Endothelial cell of umbilical vein (primary cell): ENCODE measurements at regions not wholly inside any gene's neighbourhood (a gene's known extent, or its start where the extent isn't known, plus 50 kb on each side); places are given as distances from the start of the nearest gene placed in this dataset.

Experiments
- BruUV-seq: library from RNA; stranded (reverse); fragments of 400-500 nt; replicated peaks from 2 replicates; lab custom pipeline; 2021; lab: Mats Ljungman, UMichigan
- CTCF ChIA-PET: fragments of 300-600, 350-600 bp; sonication (Branson Sonifier 250); formaldehyde crosslinking; loops from one replicate; lab custom pipeline; 2021; ENCODE audit warnings: antibody characterized with exemption, inconsistent platforms; lab: Charles Lee
- POLR2A ChIA-PET: fragments of 300-600, 350-600 bp; sonication (Branson Sonifier 250); formaldehyde crosslinking; loops from one replicate; lab custom pipeline; 2021; ENCODE audit warnings: antibody characterized with exemption, inconsistent platforms; lab: Charles Lee
- DNase-seq: peaks from one replicate; pipeline ENCODE4 v3.0.0-alpha.2; 2011; ENCODE audit warnings: low read depth, low spot score
- FAIRE-seq: peaks from 2 replicates; lab custom pipeline; 2011; peaks lifted over from hg19 to GRCh38; lab: Jason Lieb, UNC
- H2AFZ ChIP-seq: 2 replicates; pipeline ENCODE4 v1.6.0; 2012; ENCODE audit warnings: low read depth, low read length, control low read depth, inconsistent platforms
- H3K27ac ChIP-seq: 2 replicates; pipeline ENCODE4 v1.5.1; 2011; ENCODE audit warnings: low read depth, mild to moderate bottlenecking, control low read depth, low read length, moderate library complexity; ENCODE audit not compliant: insufficient read depth
- H3K27me3 ChIP-seq, 2 experiments: 2 replicates each; pipeline versions ENCODE4 v1.6.0 to v1.6.1; 2011; ENCODE audit warnings: low read length in 2 of 2, mixed read lengths in 1 of 2; ENCODE audit not compliant: control insufficient read depth in 2 of 2, insufficient read depth in 2 of 2
- H3K36me3 ChIP-seq, 2 experiments: 2 replicates in 1 of 2; 3 replicates in 1 of 2; pipeline ENCODE4 v1.5.1; 2011; ENCODE audit warnings: low read length in 2 of 2, mild to moderate bottlenecking in 1 of 2, moderate library complexity in 1 of 2; ENCODE audit not compliant: control insufficient read depth in 2 of 2, insufficient read depth in 2 of 2; ENCODE audit errors: extremely low read depth in 1 of 2
- H3K4me1 ChIP-seq: 3 replicates; pipeline ENCODE4 v1.5.1; 2011; ENCODE audit warnings: mild to moderate bottlenecking, low read length; ENCODE audit not compliant: control insufficient read depth, insufficient read depth; ENCODE audit errors: extremely low read depth
- H3K4me2 ChIP-seq: 2 replicates; pipeline ENCODE4 v1.6.1; 2011; ENCODE audit warnings: low read length, control low read depth, mixed read lengths; ENCODE audit not compliant: insufficient read depth
- H3K4me3 ChIP-seq, 3 experiments: fragments of 200-600 bp in 1 of 3; sonication (generic), shearing (Covaris generic) in 1 of 3; replicated peaks in 1 of 3; 2 replicates each; pipeline ENCODE4 v1.5.1; 2011 to 2016; ENCODE audit warnings: control low read depth in 3 of 3, low read length in 3 of 3, mild to moderate bottlenecking in 2 of 3, inconsistent platforms in 1 of 3, low read depth in 1 of 3, moderate library complexity in 1 of 3; ENCODE audit not compliant: insufficient read depth in 1 of 3
- H3K79me2 ChIP-seq: 2 replicates; pipeline ENCODE4 v1.6.0; 2012; ENCODE audit warnings: low read length, inconsistent platforms; ENCODE audit not compliant: control insufficient read depth, insufficient read depth
- H3K9ac ChIP-seq: replicated peaks from 2 replicates; pipeline ENCODE3; 2011; ENCODE audit warnings: low read length, control low read depth; ENCODE audit not compliant: insufficient read depth; ENCODE audit errors: extremely low read depth
- H3K9me1 ChIP-seq: replicated peaks from 3 replicates; pipeline ENCODE4 v1.6.0; 2011; ENCODE audit warnings: mild to moderate bottlenecking, low read length; ENCODE audit not compliant: control insufficient read depth, insufficient read depth; ENCODE audit errors: extremely low read depth
- H3K9me3 ChIP-seq: replicated peaks from 2 replicates; pipeline ENCODE4 v1.5.1; 2012; ENCODE audit warnings: low read length, inconsistent platforms; ENCODE audit not compliant: control insufficient read depth, insufficient read depth
- H4K20me1 ChIP-seq: replicated peaks from 2 replicates; pipeline ENCODE3; 2011; ENCODE audit warnings: mild to moderate bottlenecking, low read length; ENCODE audit not compliant: control insufficient read depth, insufficient read depth; ENCODE audit errors: extremely low read depth
- FOS ChIP-seq: IDR thresholded peaks from 2 replicates; pipeline ENCODE4 v1.6.1; 2011; ENCODE audit warnings: mild to moderate bottlenecking, low read length, moderate library complexity, borderline replicate concordance; ENCODE audit not compliant: insufficient read depth
- JUN ChIP-seq: IDR thresholded peaks from 2 replicates; pipeline ENCODE4 v1.6.1; 2011; ENCODE audit warnings: borderline replicate concordance, low read depth; ENCODE audit not compliant: insufficient read length, insufficient read depth
- MAX ChIP-seq: IDR thresholded peaks from 2 replicates; pipeline ENCODE4 v1.6.1; 2011; ENCODE audit not compliant: insufficient read depth, insufficient read length
- POLR2A ChIP-seq: IDR thresholded peaks from 2 replicates; pipeline ENCODE4 v1.6.1; 2012; ENCODE audit warnings: low read depth, mild to moderate bottlenecking, control low read depth, low read length
- dilution Hi-C: fragments of 300-500 bp; cut with MboI; formaldehyde crosslinking; loops from one replicate; pipeline ENCODE4 v1.15.0; 2019; ENCODE audit warnings: low sequenced_read_pairs; ENCODE audit not compliant: extremely low pct_ligation_motif_present
- intact Hi-C: fragments of 100-400 bp; cut with micrococcal nuclease; formaldehyde crosslinking; loops from one replicate; pipeline ENCODE4 v1.10.0; 2022

GRCh38 chr22:48592066-48592345 is 1235.7 kb downstream of the BRD1 start:
- TF ChIP-seq FOS (no peak), MAX (no peak)
- Histone ChIP-seq H3K9me3 (peaks cover 2% of the 10 kb centered on the region), H3K4me3 (no peak overlapping the region), H3K9ac (no peak overlapping the region), H3K27ac (no peak overlapping the region), H3K36me3 (no peaks in the 10 kb centered on the region), H3K27me3 (no peaks in the 10 kb centered on the region), H3K4me1 (no peaks in the 10 kb centered on the region), H3K79me2 (no peaks in the 10 kb centered on the region), H3K9me1 (no peaks in the 10 kb centered on the region), H2AFZ (no peak overlapping the region), H3K4me2 (no peak overlapping the region), H4K20me1 (no peaks in the 10 kb centered on the region)
- no TSS peak for BruUV-seq
- dilution Hi-C loops: no loop called here
- ChIA-PET CTCF (no interaction called here), POLR2A (no interaction called here)
- FAIRE-seq (no peak), DNase-seq (no peak)
- intact Hi-C loops: no loop called here

DNA sequence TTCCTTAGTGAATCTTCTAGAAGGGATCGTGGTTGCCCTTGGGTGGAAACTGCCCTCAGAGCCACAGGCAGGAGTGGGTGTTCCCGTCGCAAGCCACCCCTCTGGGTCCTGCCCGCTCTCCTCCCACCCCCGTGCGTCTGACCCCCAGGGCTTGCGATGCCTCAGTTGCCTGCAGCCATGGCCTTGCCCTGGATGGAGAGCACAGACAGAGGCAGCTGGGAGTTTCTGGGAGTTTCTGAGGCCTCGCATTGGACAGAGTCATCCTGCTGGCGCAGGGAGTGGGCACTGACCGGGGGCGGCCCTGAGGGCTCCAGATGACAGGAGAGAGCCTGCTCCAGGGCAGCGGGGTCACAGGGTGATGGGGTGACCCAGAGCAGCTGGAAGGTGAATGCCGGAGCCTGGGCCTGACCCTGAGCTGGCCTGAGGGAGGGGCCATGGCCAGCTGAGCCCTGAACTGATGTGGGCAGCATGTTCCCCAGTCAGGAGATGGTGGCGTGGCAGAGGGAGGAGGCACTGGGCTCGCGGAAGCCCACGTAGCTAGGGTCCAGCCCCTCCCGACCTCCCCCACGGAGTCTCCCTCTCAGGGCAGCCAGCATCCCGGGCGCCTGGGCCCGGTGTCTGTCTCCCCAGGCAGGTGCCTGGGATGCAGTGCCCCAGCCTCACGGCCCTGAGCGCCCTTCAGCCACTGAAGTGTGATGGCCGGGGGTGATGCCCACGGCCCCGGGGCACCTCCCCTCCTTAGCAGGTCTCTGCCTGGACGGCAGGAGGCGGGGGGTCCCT is 1236.2 kb downstream of the BRD1 start:
- Histone ChIP-seq H3K27ac (no peak overlapping the region), H3K4me2 (no peak overlapping the region), H3K79me2 (no peaks in the 10 kb centered on the region), H3K9me1 (no peaks in the 10 kb centered on the region), H3K9ac (no peak overlapping the region), H2AFZ (no peak overlapping the region), H3K4me3 (no peak overlapping the region), H3K27me3 (no peaks in the 10 kb centered on the region), H3K9me3 (peaks cover 2% of the 10 kb centered on the region), H3K36me3 (no peaks in the 10 kb centered on the region), H4K20me1 (no peaks in the 10 kb centered on the region), H3K4me1 (no peaks in the 10 kb centered on the region)
- TF ChIP-seq JUN (no peak), POLR2A (no peak)
- BruUV-seq: no TSS peak
- DNase-seq (no peak), FAIRE-seq (no peak)
- ChIA-PET CTCF (no interaction called here), POLR2A (no interaction called here)
- intact Hi-C loops: no loop called here
- dilution Hi-C loops: no loop called here
